ENCODE measurements at regions not wholly inside any gene's neighbourhood (a gene's known extent, or its start where the extent isn't known, plus 50 kb on each side); places are given as distances from the start of the nearest gene placed in this dataset.

DNA sequence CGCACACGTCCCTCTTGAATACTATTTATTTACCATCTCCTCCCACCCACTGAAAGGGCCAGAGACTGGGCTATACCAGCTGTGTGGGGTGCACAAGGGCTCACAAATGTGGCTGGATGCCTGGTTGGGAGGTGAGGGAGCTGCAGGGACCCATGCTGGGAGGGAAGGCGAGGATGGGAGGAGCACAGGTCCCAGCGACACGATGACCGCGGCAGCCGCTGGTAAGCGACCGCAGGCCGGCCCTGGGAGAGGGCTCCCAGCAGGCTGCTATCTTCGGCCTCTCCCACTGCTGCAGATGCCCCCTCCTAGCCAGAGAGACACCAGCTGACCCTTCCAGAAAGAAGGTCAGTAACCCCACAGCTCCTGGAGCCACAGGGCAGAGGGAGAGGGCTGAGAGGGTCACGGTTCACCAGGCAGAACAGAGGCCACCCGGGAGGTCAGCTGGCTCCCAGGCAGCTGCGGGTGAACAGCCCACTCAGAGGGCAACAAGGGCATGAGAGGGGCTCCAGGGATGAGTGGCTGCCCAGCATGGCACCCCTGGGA, 163.9 kb downstream of the CRYBB2 start:
- H3K4me2 ChIP-seq (ENCODE audit: low read depth, low read length): no peak overlapping the region
- BruUV-seq (replicated peaks): no TSS peak
- H3K27ac ChIP-seq (ENCODE audit: extremely low read length, insufficient read depth, low read length): no peak overlapping the region
- H3K9me3 ChIP-seq (ENCODE audit: low read length): no peaks in the 10 kb centered on the region
- peaks cover 37% of the 10 kb centered on the region for H3K4me1 ChIP-seq (ENCODE audit: insufficient read depth, low read length)
- no peak for DNase-seq (ENCODE audit: low spot score)
- FAIRE-seq: no peak
- no peak overlapping the region for H2AFZ ChIP-seq (ENCODE audit: low read length)
- peaks cover 19% of the 10 kb centered on the region; the same call in 1 of the 2 replicates for H4K20me1 ChIP-seq (ENCODE audit: insufficient read depth, low read length)
- peaks cover 14 to 27% of the 10 kb centered on the region in 2 experiments for H3K36me3 ChIP-seq (replicated peaks in 1 of 2; ENCODE audit: control insufficient read depth in 1 of 2, insufficient read depth in 2 of 2, low read length in 2 of 2)
- 95% methylated on average over 10 of the region's 15 CpGs for WGBS (ENCODE audit: low lambda C conversion rate)
- H3K9ac ChIP-seq (ENCODE audit: insufficient read depth, low read depth, low read length): no peak overlapping the region
- no peak overlapping the region for H3K4me3 ChIP-seq (replicated peaks in 1 of 3; ENCODE audit: insufficient read depth in 1 of 3, low read depth in 2 of 3, low read length in 3 of 3)
- H3K27me3 ChIP-seq (ENCODE audit: control insufficient read depth in 1 of 2, insufficient read depth in 2 of 2, low read length in 2 of 2): no peaks in the 10 kb centered on the region
- no peak for ATAC-seq
- H3K79me2 ChIP-seq (ENCODE audit: insufficient read depth, low read length): peaks cover 54% of the 10 kb centered on the region
- intact Hi-C loops (cut with micrococcal nuclease; ENCODE audit: unreplicated experiment) (no loop called here), in situ Hi-C loops (cut with HindIII; ENCODE audit: extremely low pct_ligation_motif_present, low pct_unique_long_range_greater_than_20kb) (no loop called here)
- TF ChIP-seq CHD2 (IDR thresholded peaks at IDR 0.05; ENCODE audit: low read depth, low read length) (no peak), ZBTB1 (CRISPR knock-in tag; IDR thresholded peaks at IDR 0.05; ENCODE audit: borderline replicate concordance) (no peak), E2F2 (CRISPR knock-in tag; IDR thresholded peaks at IDR 0.05; ENCODE audit: borderline replicate concordance) (no peak), ZFP36L1 (CRISPR knock-in tag; IDR thresholded peaks at IDR 0.05) (no peak), ZNF790 (CRISPR knock-in tag; IDR thresholded peaks at IDR 0.05; ENCODE audit: borderline replicate concordance) (no peak)
- TF ChIP-seq, protein P1, sequence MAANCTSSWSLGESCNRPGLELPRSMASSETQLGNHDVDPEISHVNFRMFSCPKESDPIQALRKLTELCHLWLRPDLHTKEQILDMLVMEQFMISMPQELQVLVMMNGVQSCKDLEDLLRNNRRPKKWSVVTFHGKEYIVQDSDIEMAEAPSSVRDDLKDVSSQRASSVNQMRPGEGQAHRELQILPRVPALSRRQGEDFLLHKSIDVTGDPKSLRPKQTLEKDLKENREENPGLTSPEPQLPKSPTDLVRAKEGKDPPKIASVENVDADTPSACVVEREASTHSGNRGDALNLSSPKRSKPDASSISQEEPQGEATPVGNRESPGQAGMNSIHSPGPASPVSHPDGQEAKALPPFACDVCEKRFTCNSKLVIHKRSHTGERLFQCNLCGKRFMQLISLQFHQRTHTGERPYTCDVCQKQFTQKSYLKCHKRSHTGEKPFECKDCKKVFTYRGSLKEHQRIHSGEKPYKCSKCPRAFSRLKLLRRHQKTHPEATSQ (CRISPR knock-in tag; IDR thresholded peaks at IDR 0.05; ENCODE audit: borderline replicate concordance): no peak
- CTCF ChIA-PET (ENCODE audit: low intra/inter-chr PET ratio, low total read pairs): interaction anchor here (0.9 kb wide), 1 partner anchor 64 kb away, joined by 3 read pairs; no protein-coding TSS in a partner anchor
- POLR2A ChIA-PET: no interaction called here

Data from HepG2 (cell line).